HCT116 (cell line): ENCODE measurements at regions not wholly inside any gene's neighbourhood (a gene's known extent, or its start where the extent isn't known, plus 50 kb on each side); places are given as distances from the start of the nearest gene placed in this dataset.

Source experiments
- ATAC-seq: fragments of 200-7000 bp; cut with Tn5 transposase; 2 replicates; pipeline ENCODE4 v1.9.1; 2020; ENCODE audit warnings: mild to moderate bottlenecking, moderate library complexity
- BruUV-seq: library from RNA; stranded (reverse); fragments of 400-500 nt; replicated peaks from 2 replicates; lab custom pipeline; 2021; lab: Mats Ljungman, UMichigan
- CTCF ChIA-PET: fragments of 300-600 bp; sonication (Branson Sonifier 250); formaldehyde crosslinking; loops from one replicate; lab custom pipeline; 2021; ENCODE audit warnings: antibody characterized with exemption; lab: Charles Lee
- POLR2A ChIA-PET: fragments of 300-600, 350-600 bp; sonication (Branson Sonifier 250); formaldehyde crosslinking; loops from one replicate; lab custom pipeline; 2021; ENCODE audit warnings: antibody characterized with exemption; lab: Charles Lee
- RAD21 ChIA-PET, 2 experiments: fragments of 300-600 bp; sonication (Branson Sonifier 250); formaldehyde crosslinking; loops; one replicate each; lab custom pipeline; 2023; ENCODE audit warnings: low total read pairs in 2 of 2; ENCODE audit not compliant: uncharacterized antibody in 2 of 2, unreplicated experiment in 2 of 2, low non-redundant PET in 1 of 2; lab: Charles Lee
- DNase-seq: peaks from one replicate; pipeline ENCODE4 v3.0.0-alpha.2; 2010; ENCODE audit warnings: low read depth, low spot score
- H2AFZ ChIP-seq: fragments of 200-600 bp; shearing (Covaris generic), sonication (generic); 2 replicates; pipeline ENCODE4 v1.6.1; 2017; ENCODE audit warnings: low read depth, mixed run types, mixed read lengths, antibody characterized with exemption, low read length; ENCODE audit not compliant: poor library complexity, severe bottlenecking
- H3K27ac ChIP-seq: 2 replicates; pipeline ENCODE4 v1.5.1; 2012; ENCODE audit warnings: low read depth, low read length
- H3K27me3 ChIP-seq: fragments of 200-600 bp; sonication (generic); 2 replicates; pipeline ENCODE4 v1.6.1; 2016; ENCODE audit warnings: mixed run types, low read length, mixed read lengths; ENCODE audit not compliant: insufficient read depth
- H3K36me3 ChIP-seq, 2 experiments: fragments of 200-500 bp in 1 of 2; fragments of 200-600 bp in 1 of 2; sonication (Bioruptor generic) in 1 of 2; sonication (generic) in 1 of 2; 2 replicates each; pipeline versions ENCODE4 v1.5.1 to v1.6.1; 2014 to 2016; ENCODE audit warnings: low read length in 2 of 2, inconsistent platforms in 1 of 2, mixed read lengths in 1 of 2, mixed run types in 1 of 2; ENCODE audit not compliant: insufficient read depth in 2 of 2, control insufficient read depth in 1 of 2
- H3K4me1 ChIP-seq, 2 experiments: fragments of 200-600 bp in 1 of 2; sonication (generic) in 1 of 2; 2 replicates each; pipeline versions ENCODE4 v1.5.1 to v1.6.1; 2012 to 2017; ENCODE audit warnings: low read length in 2 of 2, inconsistent platforms in 1 of 2, mild to moderate bottlenecking in 1 of 2, mixed read lengths in 1 of 2, mixed run types in 1 of 2, moderate library complexity in 1 of 2; ENCODE audit not compliant: insufficient read depth in 2 of 2, control insufficient read depth in 1 of 2
- H3K4me2 ChIP-seq: fragments of 200-600 bp; sonication (generic); 2 replicates; pipeline ENCODE4 v1.6.1; 2017; ENCODE audit warnings: mixed run types, low read length, mixed read lengths
- H3K4me3 ChIP-seq, 2 experiments: fragments of 200-600 bp in 1 of 2; sonication (generic) in 1 of 2; replicated peaks in 1 of 2; 2 replicates each; pipeline ENCODE4 v1.5.1; 2011 to 2016; ENCODE audit warnings: low read length in 2 of 2, control low read depth in 1 of 2, low read depth in 1 of 2, mild to moderate bottlenecking in 1 of 2, mixed read lengths in 1 of 2, mixed run types in 1 of 2
- H3K79me2 ChIP-seq: fragments of 200-600 bp; sonication (generic); 2 replicates; pipeline ENCODE4 v1.6.1; 2017; ENCODE audit warnings: mild to moderate bottlenecking, mixed run types, low read length, moderate library complexity, mixed read lengths; ENCODE audit not compliant: insufficient read depth
- H3K9ac ChIP-seq: fragments of 200-600 bp; sonication (generic); 2 replicates; pipeline ENCODE4 v1.6.1; 2016; ENCODE audit warnings: low read length, mixed read lengths
- H3K9me2 ChIP-seq: fragments of 200-600 bp; sonication (generic), shearing (Covaris generic); 2 replicates; pipeline ENCODE4 v1.6.1; 2017; ENCODE audit warnings: mixed run types, mild to moderate bottlenecking, moderate library complexity; ENCODE audit not compliant: insufficient read depth
- H3K9me3 ChIP-seq, 2 experiments: fragments of 200-500 bp in 1 of 2; fragments of 200-600 bp in 1 of 2; sonication (Bioruptor generic) in 1 of 2; sonication (generic) in 1 of 2; 2 replicates each; pipeline ENCODE4 v1.6.1; 2014 to 2017; ENCODE audit warnings: low read length in 2 of 2, mixed read lengths in 2 of 2, inconsistent platforms in 1 of 2, low read depth in 1 of 2, mild to moderate bottlenecking in 1 of 2, mixed run types in 1 of 2, moderate library complexity in 1 of 2; ENCODE audit not compliant: control insufficient read depth in 1 of 2, insufficient read depth in 1 of 2
- H4K20me1 ChIP-seq: fragments of 200-600 bp; sonication (generic), shearing (Covaris generic); 2 replicates; pipeline ENCODE4 v1.6.1; 2017; ENCODE audit warnings: mixed run types, mild to moderate bottlenecking, moderate library complexity; ENCODE audit not compliant: insufficient read depth
- ATF3 ChIP-seq: IDR thresholded peaks from 2 replicates; pipeline ENCODE4 v1.6.1; 2012
- CBX3 ChIP-seq: IDR thresholded peaks from 2 replicates; pipeline ENCODE4 v1.6.1; 2012; ENCODE audit warnings: low read depth
- CEBPB ChIP-seq: IDR thresholded peaks from 2 replicates; pipeline ENCODE4 v1.6.1; 2012; ENCODE audit warnings: low read depth
- CTCF ChIP-seq, 3 experiments: fragments of 200-600 bp in 1 of 3; sonication (generic) in 1 of 3; IDR thresholded peaks in 2 of 3; conservative IDR thresholded peaks in 1 of 3; 2 replicates each; pipeline ENCODE4 v1.5.1; 2012 to 2017; ENCODE audit warnings: low read depth in 2 of 3, low read length in 2 of 3, antibody characterized with exemption in 1 of 3, borderline replicate concordance in 1 of 3, control low read depth in 1 of 3, mild to moderate bottlenecking in 1 of 3, mixed read lengths in 1 of 3, mixed run types in 1 of 3, moderate library complexity in 1 of 3; ENCODE audit not compliant: insufficient read depth in 1 of 3
- EGR1 ChIP-seq: IDR thresholded peaks from 2 replicates; pipeline ENCODE4 v1.6.1; 2012; ENCODE audit warnings: low read depth
- ELF1 ChIP-seq: IDR thresholded peaks from 2 replicates; pipeline ENCODE4 v1.6.1; 2012; ENCODE audit warnings: low read depth, borderline replicate concordance
- EZH2phosphoT487 ChIP-seq: fragments of 200-600 bp; IDR thresholded peaks from 2 replicates; pipeline ENCODE4 v1.6.1; 2018; ENCODE audit warnings: antibody characterized with exemption, borderline replicate concordance
- FOSL1 ChIP-seq: IDR thresholded peaks from 2 replicates; pipeline ENCODE4 v1.6.1; 2012; ENCODE audit warnings: low read depth
- JUND ChIP-seq: IDR thresholded peaks from 2 replicates; pipeline ENCODE4 v1.6.1; 2012
- MAX ChIP-seq: IDR thresholded peaks from 2 replicates; pipeline ENCODE4 v1.6.1; 2012
- POLR2AphosphoS5 ChIP-seq: IDR thresholded peaks from 2 replicates; pipeline ENCODE4 v1.6.1; 2011; ENCODE audit warnings: mild to moderate bottlenecking, low read depth, low read length, moderate library complexity
- RAD21 ChIP-seq: IDR thresholded peaks from 2 replicates; pipeline ENCODE4 v1.6.1; 2012; ENCODE audit warnings: low read depth, mild to moderate bottlenecking
- REST ChIP-seq: IDR thresholded peaks from 2 replicates; pipeline ENCODE4 v1.6.1; 2012; ENCODE audit warnings: low read depth
- SIN3A ChIP-seq: IDR thresholded peaks from 2 replicates; pipeline ENCODE4 v1.6.1; 2012; ENCODE audit warnings: low read depth
- TCF7L2 ChIP-seq: IDR thresholded peaks from 2 replicates; pipeline ENCODE4 v1.7.0; 2011; ENCODE audit warnings: borderline replicate concordance, inconsistent platforms; ENCODE audit not compliant: insufficient read depth, insufficient read length; ENCODE audit errors: extremely low read depth
- ZBTB33 ChIP-seq: IDR thresholded peaks from 2 replicates; pipeline ENCODE4 v1.6.1; 2011; ENCODE audit warnings: mild to moderate bottlenecking, low read length, moderate library complexity; ENCODE audit not compliant: insufficient replicate concordance; ENCODE audit errors: extremely low read depth
- ZFX ChIP-seq: fragments of 450-650 bp; IDR thresholded peaks from 2 replicates; pipeline ENCODE4 v1.6.1; 2017
- intact Hi-C: fragments of 100-400 bp; cut with micrococcal nuclease; formaldehyde crosslinking; loops from 2 replicates; pipeline ENCODE4 v1.10.0; 2022

GRCh38 chr2:19607400-19607799 is 249.0 kb upstream of the OSR1 start:
- no TSS peak for BruUV-seq
- H3K27me3 ChIP-seq: no peaks in the 10 kb centered on the region
- peak overlapping the region in 1 of 2 experiments; percentile 11; a peak in 1 of 4 replicates for H3K4me3 ChIP-seq
- no peak overlapping the region for H3K27ac ChIP-seq
- CTCF ChIA-PET: no interaction called here
- H3K4me1 ChIP-seq: peaks cover 8 to 38% of the 10 kb centered on the region in 2 experiments
- peak overlapping the region; percentile 58 for H3K4me2 ChIP-seq
- H3K9me2 ChIP-seq: no peaks in the 10 kb centered on the region
- no peak overlapping the region for H3K9ac ChIP-seq
- RAD21 ChIA-PET: no interaction called here
- no peaks in the 10 kb centered on the region for H3K9me3 ChIP-seq
- peak overlapping the region; percentile 67 for H2AFZ ChIP-seq
- intact Hi-C loops: no loop called here
- no peaks in the 10 kb centered on the region for H3K79me2 ChIP-seq
- H4K20me1 ChIP-seq: no peaks in the 10 kb centered on the region
- POLR2A ChIA-PET: no interaction called here
- no peaks in the 10 kb centered on the region for H3K36me3 ChIP-seq
- DNase-seq: no peak
- TF ChIP-seq POLR2AphosphoS5: no peak
- TF ChIP-seq REST: no peak
- no peak for TF ChIP-seq CTCF (IDR thresholded peaks at IDR 0.05 in 2 of 3, conservative IDR thresholded peaks at IDR 0.05 in 1 of 3; ENCODE audit: borderline replicate concordance in 1 of 3, insufficient read depth in 1 of 3, low read depth in 2 of 3, low read length in 2 of 3)
- TF ChIP-seq ZBTB33: no peak
- no peak for TF ChIP-seq ELF1
- no peak for TF ChIP-seq JUND
- TF ChIP-seq MAX: no peak
- no peak for TF ChIP-seq EGR1
- no peak for TF ChIP-seq ZFX
- TF ChIP-seq ATF3: no peak
- no peak for TF ChIP-seq CEBPB
- no peak for TF ChIP-seq FOSL1
- no peak for TF ChIP-seq CBX3
- no peak for TF ChIP-seq EZH2phosphoT487
- TF ChIP-seq RAD21: no peak
- TF ChIP-seq TCF7L2: no peak
- TF ChIP-seq SIN3A: no peak
- ATAC-seq: peak; percentile 39; the same call in 1 of the 2 replicates
